Stimulated activated CD8-positive, alpha-beta memory T cell treated with anti-CD3 and anti-CD28 coated beads, Interleukin-15, amount 100 ng/mL, for 48 hours (primary cell): ENCODE measurements at regions not wholly inside any gene's neighbourhood (a gene's known extent, or its start where the extent isn't known, plus 50 kb on each side); places are given as distances from the start of the nearest gene placed in this dataset.

ENCODE experiments used
- DNase-seq, 2 donors: peaks; one replicate each; pipeline ENCODE4 v3.0.0-alpha.2; 2020; ENCODE audit warnings: low read depth in 2 of 2

DNA sequence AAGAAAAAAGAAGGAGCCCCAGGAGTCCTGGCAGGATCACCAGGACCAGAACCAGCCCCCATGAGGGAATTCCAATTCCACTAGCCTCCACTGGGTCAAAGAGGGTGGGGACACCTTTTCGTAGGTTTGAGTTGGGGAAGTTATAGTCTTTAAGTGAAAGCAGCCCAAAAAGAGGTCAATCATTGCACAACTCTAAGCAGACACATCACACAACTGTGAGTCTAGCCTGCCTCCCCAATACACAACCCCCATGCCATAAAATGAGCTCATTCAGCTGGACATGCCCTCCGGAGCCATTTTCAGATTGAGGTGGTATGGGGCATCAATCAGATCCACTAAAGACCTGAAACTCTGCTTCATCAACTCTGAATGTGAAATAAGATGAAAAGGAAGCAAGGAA, 179.9 kb downstream of the NPHP4 start:
- DNase-seq: no peak

DNA sequence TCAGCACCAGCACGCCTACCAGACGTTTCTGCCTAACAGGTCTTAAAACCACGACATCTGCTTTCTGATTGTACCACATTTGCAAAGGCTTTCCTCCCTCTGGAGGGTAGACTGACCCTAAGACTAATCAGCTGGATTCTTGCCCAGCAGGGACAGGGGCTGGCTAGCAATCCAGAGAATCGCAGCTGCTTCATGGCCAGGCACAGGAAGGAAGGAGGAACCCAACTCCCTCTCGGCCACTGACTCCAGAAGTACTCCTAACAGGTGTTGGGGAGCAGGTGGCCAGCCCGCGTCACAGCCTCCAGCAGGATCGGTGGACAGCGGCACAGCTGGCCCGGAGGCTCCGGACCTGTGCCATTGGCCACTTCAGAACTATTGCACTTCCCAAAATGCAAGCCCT, 180.8 kb downstream of the NPHP4 start:
- DNase-seq: no peak

GRCh38 chr1:5810553-5811270, 181.5 kb downstream of the NPHP4 start:
- DNase-seq: no peak

DNA sequence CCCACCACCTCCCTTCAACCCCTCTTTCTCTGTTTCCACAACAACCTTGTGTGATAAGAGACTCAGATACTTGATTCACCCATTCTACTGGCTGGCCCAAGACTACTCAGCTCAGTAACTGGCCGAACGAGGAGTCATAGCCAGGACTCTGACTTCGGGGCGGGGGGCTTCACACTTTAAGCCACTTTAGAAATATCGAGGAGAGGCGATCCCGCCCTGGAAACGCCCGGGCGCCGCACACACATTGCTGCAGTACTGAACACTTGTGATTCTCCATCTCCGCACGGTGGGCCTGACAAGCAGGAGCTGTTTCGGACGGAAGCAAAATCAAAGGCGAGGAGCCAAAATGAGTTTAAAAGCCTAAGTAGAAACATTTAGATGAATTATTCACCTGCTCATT, 182.1 kb downstream of the NPHP4 start:
- DNase-seq: no peak

DNA sequence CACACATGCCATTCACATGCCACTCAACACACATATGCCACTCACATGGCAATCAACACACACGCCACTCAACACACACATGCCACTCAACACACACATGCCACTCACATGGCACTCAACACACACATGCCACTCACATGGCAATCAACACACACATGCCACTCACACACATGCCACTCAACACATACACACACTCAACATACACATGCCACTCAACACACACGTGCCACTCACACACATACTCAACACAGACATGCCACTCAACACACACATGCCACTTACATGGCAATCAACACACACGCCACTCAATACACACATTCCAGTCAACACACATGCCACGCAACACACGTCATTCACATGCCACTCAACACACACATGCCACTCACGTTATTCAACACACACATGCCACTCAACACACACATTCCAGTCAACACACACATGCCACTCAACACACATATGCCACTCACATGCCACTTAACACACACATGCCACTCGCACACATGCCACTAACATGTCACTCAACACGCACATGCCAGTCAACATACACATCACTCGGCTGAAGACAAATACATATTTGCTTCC, 182.9 kb downstream of the NPHP4 start:
- DNase-seq: no peak

DNA sequence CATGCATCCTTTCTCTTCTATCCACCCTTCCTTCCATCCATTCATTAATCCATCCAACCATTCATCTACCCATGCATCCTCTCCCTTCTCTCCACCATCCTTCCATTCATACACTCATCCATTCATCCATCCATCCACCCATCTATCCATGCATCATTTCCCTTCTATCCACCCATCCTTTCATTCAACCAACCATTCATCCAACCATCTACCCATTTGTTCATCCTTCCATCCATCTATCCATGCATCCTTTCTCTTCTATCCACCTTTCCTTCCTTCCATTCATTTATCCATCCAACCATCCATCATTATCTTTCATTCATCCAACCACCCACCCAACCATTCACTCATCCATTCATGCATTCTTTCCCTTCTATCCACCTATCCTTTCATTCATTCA, 188.4 kb downstream of the NPHP4 start:
- DNase-seq: no peak

GRCh38 chr1:5802606-5803005, 189.6 kb downstream of the NPHP4 start:
- no peak for DNase-seq

DNA sequence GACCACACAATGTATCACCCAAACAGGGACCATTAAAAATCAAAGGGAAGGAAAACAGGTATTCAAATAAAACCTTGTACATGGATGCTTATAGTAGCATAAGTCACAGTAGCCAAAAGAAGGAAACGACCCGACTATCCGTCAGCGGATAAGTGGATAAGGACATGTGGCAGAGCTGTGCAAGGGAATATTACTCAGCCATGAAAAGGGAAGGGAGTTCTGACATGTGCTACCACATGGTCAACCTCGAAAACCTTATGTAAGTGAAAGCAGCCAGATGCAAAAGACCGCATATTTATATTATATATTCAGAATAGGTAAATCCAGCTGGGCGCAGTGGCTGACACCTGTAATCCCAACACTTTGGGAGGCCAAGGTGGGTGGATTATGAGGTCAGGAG, 193.3 kb downstream of the NPHP4 start:
- no peak for DNase-seq

DNA sequence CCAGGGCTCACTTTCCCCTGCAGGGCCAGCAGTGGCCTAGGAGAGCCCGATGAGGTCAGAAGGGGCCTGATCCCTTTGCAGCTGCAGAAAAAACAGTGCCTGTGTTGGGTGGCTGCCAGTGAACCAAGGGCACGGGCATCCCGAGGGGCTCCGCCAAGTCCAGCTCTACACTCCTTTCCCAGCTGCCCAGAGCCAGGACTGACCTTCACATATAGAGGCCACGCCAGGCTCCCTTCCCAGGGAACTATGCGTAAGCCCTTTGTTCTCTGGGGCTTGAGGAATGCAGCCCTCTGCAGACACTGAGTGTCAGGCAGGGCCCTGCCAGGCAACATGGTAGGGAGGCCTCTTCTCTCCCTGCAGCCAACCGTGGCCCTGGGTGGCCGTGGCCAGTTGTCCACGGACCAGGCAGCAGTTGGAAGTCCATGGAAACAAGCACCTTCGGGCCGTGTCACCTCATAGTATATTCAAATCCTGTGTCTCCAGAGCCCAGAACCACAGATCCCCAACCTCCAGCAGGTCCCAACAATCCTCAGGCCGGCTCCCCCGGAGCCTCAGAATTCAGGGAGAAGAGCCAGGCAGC, 194.0 kb downstream of the NPHP4 start:
- no peak for DNase-seq

DNA sequence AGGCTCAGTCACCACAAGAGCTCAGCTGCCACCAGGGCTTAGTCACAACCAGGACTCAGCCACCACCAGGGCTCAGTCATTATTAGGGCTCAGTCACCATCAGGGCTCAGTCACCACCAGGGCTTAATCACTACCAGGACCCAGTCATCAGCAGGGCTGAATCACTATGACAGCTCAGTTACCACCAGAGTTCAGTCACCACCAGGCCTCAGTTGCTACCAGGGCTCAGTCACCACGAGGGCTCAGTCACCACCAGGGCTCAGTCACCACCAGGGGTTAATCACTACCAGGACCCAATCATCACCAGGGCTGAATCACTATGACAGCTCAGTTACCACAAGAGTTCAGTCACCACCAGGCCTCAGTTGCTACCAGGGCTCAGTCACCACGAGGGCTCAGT, 196.2 kb downstream of the NPHP4 start:
- DNase-seq: no peak

- no peak for DNase-seq
Observed at GRCh38 chr1:5794279-5794678, 197.9 kb downstream of the NPHP4 start.

GRCh38 chr1:5793516-5793915, 198.7 kb downstream of the NPHP4 start:
- no peak for DNase-seq

- DNase-seq: no peak
Observed at GRCh38 chr1:5781079-5781478, 211.1 kb downstream of the NPHP4 start.

DNA sequence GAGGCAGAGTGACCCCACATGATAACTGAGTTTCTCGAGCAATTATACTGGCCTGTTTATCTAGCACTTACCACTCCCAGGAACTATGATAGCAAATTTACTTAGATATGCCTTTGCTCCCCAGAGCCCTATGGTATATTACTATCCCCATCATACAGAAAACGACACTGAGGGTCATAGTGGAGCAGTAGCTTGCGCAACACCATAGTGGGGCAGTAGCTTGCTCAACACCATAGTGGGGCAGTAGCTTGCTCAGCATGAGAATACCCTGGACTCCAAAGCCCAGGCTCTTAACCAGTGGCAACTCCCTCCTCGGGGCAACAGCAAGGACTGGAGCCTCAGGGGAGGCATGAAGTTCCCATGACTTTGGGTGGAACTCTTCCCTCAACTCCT, 211.9 kb downstream of the NPHP4 start:
- no peak for DNase-seq

GRCh38 chr1:5779608-5780323, 212.5 kb downstream of the NPHP4 start:
- no peak for DNase-seq

DNA sequence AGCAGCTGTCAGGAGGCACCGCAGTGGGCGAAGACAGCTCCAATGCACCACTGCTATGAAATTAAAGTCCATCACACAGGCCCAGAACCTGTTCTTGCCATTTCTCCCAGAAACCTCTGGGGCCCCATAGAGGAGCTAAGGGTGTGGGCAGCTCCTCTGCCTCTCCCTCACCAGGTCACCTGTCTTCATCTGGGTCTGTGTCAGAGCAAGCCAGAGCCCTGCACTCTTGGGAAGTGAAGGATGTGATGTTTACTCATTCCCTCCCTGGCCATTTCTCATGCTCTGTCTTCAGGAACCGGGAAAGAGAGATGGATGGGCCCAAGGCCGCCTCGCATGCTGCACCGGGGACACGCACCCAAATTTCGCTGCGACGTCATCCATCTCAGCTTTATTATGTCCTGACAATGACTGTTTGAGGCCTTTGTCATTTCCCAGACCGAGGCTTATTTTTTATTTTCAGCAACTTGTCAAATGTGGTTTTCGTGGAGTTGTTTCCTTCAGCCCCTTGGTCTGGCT, 216.1 kb downstream of the NPHP4 start:
- DNase-seq: no peak

GRCh38 chr1:5774019-5774418, 218.2 kb downstream of the NPHP4 start:
- DNase-seq: no peak

DNA sequence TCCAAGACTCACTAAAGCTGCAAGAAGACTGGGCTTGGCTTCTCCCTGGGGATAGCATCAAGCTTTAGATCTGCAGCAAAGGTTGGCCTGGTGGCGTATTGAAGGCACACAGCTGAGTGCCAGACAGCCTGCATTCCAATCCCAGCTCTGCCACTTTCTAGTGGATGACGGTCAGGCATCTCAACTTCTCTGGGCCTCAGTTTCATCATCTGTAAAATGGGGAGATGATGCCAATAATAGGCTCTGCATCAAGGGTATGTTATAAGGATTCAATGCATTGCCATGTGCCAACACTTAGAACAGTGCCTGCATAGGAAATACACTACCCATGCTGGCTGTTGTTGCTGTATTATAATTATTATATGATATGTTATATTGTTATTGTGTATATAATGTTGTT, 220.4 kb downstream of the NPHP4 start:
- DNase-seq: no peak

DNA sequence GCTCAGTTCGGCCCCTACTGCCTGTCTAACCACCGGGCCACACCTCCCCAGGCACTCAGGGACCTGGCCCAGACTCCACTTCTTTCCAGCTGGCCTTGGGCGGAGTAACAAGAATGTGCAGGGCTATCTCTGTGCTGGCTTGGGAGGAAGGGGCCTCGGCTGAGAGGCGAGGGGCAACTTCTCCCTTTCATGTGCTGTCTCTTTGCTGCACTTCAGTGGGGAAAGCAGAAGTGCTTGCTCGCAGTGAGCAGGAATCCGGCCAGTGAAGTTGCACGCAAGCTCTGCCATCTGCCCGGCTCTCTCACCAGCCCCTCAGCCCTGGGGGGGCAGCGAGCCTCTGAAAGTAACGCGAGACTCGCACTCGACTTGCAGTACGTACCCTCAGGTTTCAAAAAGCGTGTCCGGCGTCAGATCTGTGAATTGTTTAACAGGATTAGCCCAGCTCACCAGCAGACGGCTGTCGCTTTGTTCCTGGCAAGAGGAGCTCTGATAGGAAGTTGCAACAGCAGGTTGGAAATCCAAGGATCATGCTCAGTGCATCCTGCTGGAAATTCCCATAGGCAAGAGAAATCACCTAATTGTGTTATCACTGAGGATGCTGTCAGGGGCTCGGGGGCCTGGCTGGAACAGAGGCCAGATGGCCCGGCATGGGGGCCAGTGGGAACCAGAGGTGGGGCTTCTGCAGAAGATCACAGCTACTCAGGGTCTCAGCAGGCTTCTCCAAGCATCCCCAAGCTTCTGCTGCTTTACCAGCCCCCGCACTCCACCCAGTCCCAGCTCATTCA, 221.1 kb downstream of the NPHP4 start:
- no peak for DNase-seq

DNA sequence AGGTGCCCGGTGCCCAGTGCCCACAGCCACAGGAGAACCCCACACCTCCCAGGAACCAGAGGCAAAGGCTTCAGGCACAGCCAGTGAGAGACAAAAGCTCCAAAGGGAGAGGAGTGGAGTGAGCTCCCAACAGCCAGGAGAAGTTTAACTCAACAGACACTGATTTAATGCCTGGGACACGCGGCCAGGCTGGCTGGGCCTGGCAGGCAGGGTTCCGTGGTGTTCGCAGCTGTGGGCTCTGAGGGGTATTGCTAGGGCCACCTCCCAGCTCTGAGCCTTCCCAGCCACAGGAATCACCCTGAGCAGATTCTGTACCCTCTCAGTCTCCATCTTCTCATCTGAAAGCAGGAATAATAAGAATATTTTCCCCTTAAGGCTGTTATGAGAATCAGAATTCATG, 222.5 kb downstream of the NPHP4 start:
- no peak for DNase-seq

DNA sequence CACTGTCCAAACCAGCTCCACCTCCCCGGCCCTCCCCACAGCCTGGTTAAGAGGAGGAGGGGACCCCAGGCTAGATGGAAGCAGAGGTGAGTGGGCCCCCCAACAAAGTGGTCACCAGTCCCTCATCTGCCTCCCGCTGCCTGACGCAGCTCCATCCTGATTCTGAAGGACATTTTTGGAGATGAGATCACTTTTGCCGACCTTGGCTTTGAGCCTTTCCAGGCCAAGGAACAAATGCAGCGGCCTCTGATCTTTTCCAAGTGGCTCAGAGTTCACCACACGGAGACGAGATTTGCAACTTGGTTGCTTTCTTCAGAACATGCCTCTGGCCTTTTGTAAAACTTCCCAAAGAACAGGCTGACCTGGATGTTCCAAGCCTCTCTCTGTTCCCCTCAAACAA, 223.1 kb downstream of the NPHP4 start:
- no peak for DNase-seq

- no peak for DNase-seq
Observed at GRCh38 chr1:5768014-5768413, 224.2 kb downstream of the NPHP4 start.
